Neutrophil (primary cell): ENCODE measurements at regions not wholly inside any gene's neighbourhood (a gene's known extent, or its start where the extent isn't known, plus 50 kb on each side); places are given as distances from the start of the nearest gene placed in this dataset.

Experiments
- H3K27ac ChIP-seq: fragments of 200-600 bp; sonication (generic); 2 replicates; pipeline ENCODE4 v1.5.1; 2016; ENCODE audit warnings: mild to moderate bottlenecking, moderate library complexity
- H3K27me3 ChIP-seq: fragments of 200-600 bp; sonication (generic); 2 replicates; pipeline ENCODE4 v1.6.0; 2016; ENCODE audit warnings: mild to moderate bottlenecking
- H3K36me3 ChIP-seq: fragments of 200-600 bp; sonication (generic); 2 replicates; pipeline ENCODE4 v1.5.1; 2017
- H3K4me1 ChIP-seq, 2 experiments: fragments of 200-600 bp in 1 of 2; sonication (generic) in 1 of 2; 1 replicate in 1 of 2; 2 replicates in 1 of 2; pipeline versions ENCODE4 v1.5.1 to v1.6.1; 2013 to 2016; ENCODE audit warnings: low read depth in 1 of 2, low read length in 1 of 2, mild to moderate bottlenecking in 1 of 2, moderate library complexity in 1 of 2; ENCODE audit not compliant: control insufficient read depth in 1 of 2, insufficient read depth in 1 of 2
- H3K4me3 ChIP-seq, 2 experiments: fragments of 200-600 bp in 1 of 2; sonication (generic) in 1 of 2; 1 replicate in 1 of 2; 2 replicates in 1 of 2; pipeline ENCODE4 v1.5.1; 2013 to 2016; ENCODE audit warnings: low read depth in 1 of 2, low read length in 1 of 2, mild to moderate bottlenecking in 1 of 2, moderate library complexity in 1 of 2
- H3K9me3 ChIP-seq: fragments of 200-600 bp; sonication (generic); 2 replicates; pipeline ENCODE4 v1.5.1; 2016
- CTCF ChIP-seq: fragments of 200-600 bp; sonication (generic); IDR thresholded peaks from 2 replicates; pipeline ENCODE4 v1.5.1; 2016; ENCODE audit warnings: antibody characterized with exemption

DNA sequence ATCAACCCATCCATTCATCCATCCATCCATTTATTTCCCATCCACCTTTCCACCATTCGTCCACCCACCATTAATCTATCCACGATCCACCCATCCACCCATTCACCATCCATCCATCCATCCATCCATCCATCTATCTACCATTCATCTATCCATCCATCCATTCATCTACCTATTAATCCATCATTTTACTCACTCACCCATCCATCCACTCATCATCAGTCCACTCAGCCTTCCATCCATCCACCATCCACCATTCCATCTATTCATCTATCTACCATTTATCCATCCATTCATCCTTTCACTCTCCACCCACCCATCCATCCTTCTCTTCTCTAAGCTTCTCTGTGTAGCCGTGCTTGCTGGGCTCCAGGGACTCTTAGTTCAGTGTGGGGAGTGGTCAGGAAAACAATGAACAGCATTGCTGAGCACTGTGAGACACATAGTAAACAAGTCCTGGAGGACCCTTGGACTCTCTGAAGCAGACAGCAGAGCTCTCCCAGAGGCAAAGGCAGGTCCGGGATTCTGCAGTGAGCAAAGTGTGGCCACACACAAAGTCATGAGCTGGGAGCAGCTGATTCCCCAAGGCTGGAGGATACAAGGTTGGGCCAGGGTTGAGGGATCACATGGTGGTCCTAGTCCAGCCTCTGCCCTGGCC lies 642.2 kb downstream of the BRD1 start:
- Histone ChIP-seq H3K9me3 (no peaks in the 10 kb centered on the region), H3K4me1 (no peaks in the 10 kb centered on the region), H3K27ac (no peak overlapping the region), H3K27me3 (no peaks in the 10 kb centered on the region), H3K36me3 (no peaks in the 10 kb centered on the region), H3K4me3 (no peak overlapping the region)
- no peak for TF ChIP-seq CTCF

- H3K4me3 ChIP-seq = no peak overlapping the region
- no peaks in the 10 kb centered on the region for H3K9me3 ChIP-seq
Measured at GRCh38 chr22:49184736-49185135, 642.9 kb downstream of the BRD1 start.

DNA sequence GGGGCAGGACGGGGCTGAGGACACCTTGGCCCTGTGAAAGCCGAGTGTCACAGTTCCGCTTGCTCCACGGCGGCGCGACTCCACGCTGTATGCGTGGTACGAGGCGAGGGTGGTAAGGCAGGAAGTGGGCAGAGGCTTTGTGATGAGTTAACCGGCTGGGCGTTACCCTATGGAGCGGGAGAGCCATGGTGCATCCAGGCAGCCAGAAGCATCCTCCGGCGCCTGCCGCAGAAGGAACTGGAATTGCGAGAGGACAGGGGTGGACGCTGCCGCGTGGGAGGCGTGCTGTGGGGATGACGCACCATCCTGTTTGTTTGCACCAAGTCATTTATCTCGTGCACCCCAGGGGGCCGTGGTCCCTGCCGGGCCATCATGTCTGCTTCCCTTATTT lies 643.9 kb downstream of the BRD1 start:
- Histone ChIP-seq H3K36me3 (no peaks in the 10 kb centered on the region), H3K27ac (no peak overlapping the region), H3K9me3 (no peaks in the 10 kb centered on the region), H3K4me1 (no peaks in the 10 kb centered on the region), H3K27me3 (no peaks in the 10 kb centered on the region), H3K4me3 (no peak overlapping the region)
- TF ChIP-seq CTCF = no peak

More at GRCh38 chr22:49184736-49185135, 642.9 kb downstream of the BRD1 start:
- no peak for TF ChIP-seq CTCF
- no peak overlapping the region for H3K27ac ChIP-seq
- H3K27me3 ChIP-seq = no peaks in the 10 kb centered on the region
- no peaks in the 10 kb centered on the region for H3K4me1 ChIP-seq
- no peaks in the 10 kb centered on the region for H3K36me3 ChIP-seq

GRCh38 chr22:49183208-49183825 lies 644.4 kb downstream of the BRD1 start:
- no peaks in the 10 kb centered on the region for H3K4me1 ChIP-seq
- H3K9me3 ChIP-seq = no peaks in the 10 kb centered on the region
- H3K27me3 ChIP-seq = no peaks in the 10 kb centered on the region
- no peak for TF ChIP-seq CTCF
- no peak overlapping the region for H3K4me3 ChIP-seq
- H3K27ac ChIP-seq = no peak overlapping the region
- no peaks in the 10 kb centered on the region for H3K36me3 ChIP-seq

GRCh38 chr22:49182416-49182815 lies 645.3 kb downstream of the BRD1 start:
- H3K36me3 ChIP-seq = no peaks in the 10 kb centered on the region
- H3K27me3 ChIP-seq = no peaks in the 10 kb centered on the region
- no peak overlapping the region for H3K27ac ChIP-seq
- H3K9me3 ChIP-seq = no peaks in the 10 kb centered on the region
- H3K4me3 ChIP-seq = no peak overlapping the region
- no peak for TF ChIP-seq CTCF
- no peaks in the 10 kb centered on the region for H3K4me1 ChIP-seq
